HG02759 (cell line): ENCODE measurements at regions not wholly inside any gene's neighbourhood (a gene's known extent, or its start where the extent isn't known, plus 50 kb on each side); places are given as distances from the start of the nearest gene placed in this dataset.

Experiments
- ATAC-seq: cut with Tn5 transposase; IDR thresholded peaks from one replicate; pipeline ENCODE4 v1.9.1; 2021; ENCODE audit warnings: mild to moderate bottlenecking, moderate library complexity; ENCODE audit not compliant: unreplicated experiment

DNA sequence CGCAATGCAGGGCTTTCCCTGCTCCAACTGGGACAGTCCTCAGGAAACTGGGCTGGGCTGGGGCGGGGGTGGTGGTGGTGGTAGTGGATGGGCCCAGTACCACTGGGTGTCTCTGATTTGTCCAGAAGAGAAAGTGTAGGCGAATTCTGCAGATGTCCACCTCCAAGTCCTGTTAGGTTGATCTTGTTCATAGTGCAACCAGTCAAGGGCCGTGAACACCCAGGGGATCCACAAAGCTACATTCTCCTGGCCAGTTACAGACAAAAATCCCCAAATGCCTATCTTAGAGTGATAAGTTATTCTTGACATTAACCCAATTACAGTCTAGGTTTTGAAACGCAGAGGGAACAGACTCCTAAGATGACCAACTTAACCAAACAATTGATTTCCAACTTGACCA lies 97.5 kb upstream of the SHB start:
- no peak for ATAC-seq

DNA sequence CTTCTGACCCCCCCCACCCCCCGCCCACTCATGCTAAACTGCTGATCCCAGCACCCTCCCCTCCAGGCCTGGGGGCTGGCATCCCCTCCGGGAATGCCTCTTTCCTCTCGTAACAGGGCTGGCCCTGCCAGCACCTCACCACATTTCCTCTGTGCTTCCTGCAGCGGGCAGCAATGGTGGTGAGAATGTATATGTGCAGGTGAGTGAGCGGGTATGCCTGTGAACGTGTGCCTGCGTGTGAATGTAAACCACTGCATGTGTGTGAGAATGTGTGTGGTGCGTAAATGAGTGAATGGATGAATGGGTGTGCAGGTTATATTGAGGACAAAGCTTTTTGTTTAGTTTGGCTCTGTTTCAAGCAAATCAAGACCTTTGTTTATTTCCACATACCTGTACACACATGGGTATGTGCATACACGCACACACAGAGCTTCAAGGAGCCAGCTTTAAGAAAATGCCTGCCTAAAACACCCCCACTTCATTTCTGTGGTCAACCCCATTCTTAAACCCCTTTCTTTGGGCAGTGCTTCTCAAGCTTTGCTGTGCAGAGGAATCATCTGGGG lies 95.7 kb upstream of the SHB start:
- no peak for ATAC-seq

DNA sequence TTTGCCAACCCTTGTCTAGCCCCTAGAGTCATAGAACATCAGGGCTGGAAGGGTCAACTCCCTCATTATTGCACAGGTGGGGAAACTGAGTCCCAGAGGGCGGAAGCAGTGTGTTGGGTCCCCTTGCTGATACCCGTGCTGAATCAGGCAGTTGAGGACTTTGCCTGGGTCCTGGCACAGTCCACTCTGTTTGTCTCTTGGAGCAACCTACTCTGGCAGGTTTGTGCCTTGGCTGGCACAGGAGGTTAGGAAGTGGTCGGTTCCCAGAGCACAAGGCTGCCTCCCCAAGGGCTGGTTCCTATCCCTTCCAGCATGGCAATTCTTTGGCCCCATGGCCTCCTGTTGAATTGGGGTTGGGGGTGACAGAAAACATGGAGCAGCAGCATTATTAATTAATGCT lies 94.5 kb upstream of the SHB start:
- no peak for ATAC-seq

DNA sequence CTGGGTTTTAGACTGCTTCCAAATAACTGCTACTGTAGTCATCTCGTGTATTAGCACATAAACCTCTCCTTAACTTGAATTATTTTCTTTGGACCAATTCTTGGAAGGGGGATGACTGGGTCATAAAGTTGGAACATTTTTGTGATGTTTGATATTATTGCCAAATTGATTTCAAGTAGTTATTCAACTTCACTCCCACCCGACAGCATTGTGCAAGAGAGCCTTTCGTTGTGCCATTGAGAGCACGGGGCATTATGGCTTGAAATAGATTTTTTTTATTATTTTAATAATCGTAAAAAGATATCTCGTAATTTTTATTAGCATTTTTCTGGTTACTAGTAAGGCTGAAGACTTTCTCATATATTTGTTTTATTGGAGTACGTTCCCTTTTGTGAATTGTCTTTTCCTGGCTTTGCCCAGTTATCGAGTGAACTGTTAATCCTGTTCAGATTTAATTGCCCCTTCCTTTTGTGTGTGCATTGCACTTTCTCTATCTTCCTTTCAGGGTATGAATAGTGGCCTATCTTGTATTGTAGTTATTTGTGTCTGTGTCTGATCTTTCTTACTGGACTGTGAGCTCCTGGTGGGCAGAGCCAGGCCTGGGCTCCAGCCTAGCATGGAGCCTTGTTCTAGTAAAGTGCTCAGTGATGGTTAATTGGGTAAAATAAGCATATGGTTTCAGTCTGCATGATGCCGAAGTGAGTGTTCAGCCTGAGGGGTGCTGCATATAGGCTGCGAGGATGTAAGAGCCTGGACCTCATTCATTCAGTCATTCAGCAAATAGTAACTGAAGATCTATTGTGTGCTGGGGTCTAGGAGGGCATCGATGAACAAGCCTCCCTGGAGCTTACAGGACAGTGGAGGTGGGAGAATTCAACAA lies 93.5 kb upstream of the SHB start:
- no peak for ATAC-seq

DNA sequence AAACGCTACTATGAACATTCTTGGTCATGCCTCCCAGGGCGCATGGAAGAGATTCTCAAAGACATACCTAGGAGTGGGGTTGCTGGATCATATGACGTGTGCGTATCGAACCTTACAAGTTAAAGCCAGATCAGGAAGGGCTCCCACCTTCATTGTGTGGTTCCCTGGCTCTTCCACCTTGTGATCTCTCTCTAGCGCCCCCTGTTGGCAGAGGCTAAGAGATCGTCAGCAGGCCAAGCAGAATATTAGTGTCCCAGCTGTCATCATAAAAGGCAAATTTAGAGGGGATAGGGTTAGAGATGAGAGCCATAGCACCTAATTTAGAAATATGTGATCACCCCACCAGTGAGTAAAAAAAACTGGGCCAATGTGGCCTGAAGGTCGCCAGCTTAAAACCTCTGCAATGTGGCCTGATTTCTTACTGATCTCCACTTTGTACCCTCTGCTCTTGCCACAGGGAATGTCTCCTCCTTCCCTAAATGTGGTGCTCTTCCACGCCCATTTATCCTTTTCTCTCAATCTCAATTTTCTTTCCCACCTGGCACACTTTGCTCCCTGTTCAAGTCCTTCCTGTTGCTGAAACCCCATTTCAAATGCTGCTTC lies 91.7 kb upstream of the SHB start:
- peak; percentile 67 for ATAC-seq

DNA sequence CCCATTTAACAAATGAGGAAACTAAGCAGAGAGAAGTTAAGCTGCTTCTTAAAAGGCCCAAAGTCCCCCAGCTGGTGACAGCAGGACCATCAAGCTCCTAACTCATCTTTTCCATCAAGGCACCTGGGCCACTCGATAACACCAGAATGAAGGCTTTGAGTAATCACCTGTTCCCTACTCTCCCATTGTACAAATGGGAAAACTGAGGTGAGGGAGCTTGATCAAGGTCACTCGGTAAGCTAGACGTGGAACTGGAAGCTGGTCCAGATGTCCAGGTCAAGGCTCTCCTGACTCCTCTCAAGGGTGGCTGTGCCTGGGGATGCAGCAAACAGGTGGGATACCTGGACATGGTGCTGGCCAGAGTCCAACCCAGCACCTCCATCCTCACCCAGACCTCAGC lies 90.6 kb upstream of the SHB start:
- ATAC-seq, result no peak

DNA sequence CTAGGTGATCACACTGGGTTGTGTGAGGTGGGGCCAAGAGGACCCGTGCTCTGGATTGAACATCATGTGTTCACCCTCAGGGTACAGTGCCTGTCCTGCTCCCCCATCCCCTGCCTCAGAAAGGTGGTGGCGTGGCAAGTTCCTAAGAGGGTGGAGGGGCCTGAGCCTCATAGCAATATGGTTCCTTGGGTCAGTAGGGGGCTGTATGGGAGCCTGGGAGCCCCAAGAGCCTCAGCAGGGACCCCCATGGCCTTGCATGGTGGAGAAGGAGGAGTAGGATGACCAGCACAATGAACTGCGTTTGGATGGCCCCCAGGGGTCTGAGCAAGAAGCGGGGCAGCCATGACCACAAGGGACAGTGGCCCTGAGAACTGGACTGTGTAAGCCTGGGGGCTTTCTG lies 89.6 kb upstream of the SHB start:
- ATAC-seq, result no peak

DNA sequence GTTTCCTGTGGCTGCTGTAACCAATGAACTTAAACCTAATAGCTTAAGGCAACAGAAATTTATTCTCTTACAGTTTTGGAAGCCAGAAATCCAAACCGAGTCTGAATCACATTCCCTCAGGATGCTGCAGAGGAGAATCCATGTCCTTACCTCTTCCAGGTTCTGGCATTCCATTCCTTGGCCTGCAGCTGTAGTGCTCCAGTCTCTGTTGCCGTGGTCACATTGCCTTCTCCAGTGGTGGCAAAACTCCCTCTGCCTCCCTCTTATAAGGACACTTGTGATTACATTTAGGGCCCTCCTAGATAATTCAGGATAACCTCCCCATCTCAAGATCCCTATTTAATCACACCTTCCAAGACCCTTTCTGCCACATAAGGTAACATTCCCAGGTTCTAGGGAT lies 88.7 kb upstream of the SHB start:
- ATAC-seq, result no peak

DNA sequence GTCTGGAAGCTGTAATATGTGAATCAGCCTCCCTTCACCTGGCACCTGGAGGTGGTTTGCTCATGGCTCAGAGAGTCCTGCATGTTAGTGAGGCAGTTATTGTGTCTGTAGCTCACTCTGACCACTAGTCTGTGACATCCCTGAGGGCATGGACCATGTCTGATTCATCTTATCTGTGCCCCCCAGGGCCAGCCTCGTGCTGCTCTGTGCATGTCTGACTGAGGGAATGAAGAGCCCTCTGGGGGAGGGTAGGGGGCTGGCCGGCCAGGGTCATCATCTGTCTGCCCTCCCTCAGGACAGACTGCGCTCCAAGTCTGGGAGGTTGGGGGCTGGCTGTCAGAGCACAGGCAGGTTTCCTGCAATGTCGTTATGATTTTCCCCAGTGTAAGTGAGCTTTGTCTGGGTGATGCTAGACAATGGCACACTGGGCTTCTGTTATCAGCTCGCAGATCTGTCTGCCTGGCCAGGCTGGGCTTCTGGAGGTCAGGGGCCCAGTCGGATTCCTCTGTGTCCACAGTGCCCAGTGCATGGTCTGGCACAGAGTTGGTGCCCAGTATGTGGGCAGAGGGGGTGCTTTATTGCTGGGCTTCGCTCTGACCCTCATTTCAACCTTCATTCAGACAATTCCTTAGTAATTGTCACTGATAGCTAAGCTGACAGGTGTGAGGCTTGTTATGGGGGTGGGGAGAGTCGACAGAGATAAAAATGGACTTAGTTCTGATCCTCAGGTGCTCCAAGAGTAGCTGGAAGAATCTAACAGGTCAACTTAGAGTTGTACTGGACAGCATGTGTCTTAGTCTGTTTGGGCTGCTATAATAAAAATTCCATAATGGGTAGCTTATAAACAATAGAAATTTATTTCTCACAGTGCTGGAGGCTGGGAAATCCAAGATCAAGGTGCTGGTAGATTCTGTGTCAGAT lies 85.7 kb upstream of the SHB start:
- ATAC-seq, result no peak

DNA sequence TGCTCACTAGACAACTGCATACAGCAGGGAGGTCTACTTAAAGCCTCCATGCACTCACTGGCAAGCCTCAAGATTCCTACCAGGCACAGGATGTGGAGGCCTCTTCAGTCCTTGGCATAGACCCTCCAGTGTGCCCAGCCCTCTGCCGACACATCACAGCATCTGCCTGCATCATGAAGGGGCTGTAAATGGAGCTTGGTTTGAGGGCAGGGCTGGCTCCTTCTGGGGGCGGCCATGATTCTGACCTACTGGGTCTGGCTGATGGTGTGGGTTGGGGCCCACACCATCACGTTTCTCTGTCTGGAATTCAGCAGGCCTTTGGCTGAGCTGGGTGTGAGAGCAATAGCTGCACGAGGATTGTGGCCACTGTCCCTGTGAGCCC lies 84.9 kb upstream of the SHB start:
- ATAC-seq, result no peak

DNA sequence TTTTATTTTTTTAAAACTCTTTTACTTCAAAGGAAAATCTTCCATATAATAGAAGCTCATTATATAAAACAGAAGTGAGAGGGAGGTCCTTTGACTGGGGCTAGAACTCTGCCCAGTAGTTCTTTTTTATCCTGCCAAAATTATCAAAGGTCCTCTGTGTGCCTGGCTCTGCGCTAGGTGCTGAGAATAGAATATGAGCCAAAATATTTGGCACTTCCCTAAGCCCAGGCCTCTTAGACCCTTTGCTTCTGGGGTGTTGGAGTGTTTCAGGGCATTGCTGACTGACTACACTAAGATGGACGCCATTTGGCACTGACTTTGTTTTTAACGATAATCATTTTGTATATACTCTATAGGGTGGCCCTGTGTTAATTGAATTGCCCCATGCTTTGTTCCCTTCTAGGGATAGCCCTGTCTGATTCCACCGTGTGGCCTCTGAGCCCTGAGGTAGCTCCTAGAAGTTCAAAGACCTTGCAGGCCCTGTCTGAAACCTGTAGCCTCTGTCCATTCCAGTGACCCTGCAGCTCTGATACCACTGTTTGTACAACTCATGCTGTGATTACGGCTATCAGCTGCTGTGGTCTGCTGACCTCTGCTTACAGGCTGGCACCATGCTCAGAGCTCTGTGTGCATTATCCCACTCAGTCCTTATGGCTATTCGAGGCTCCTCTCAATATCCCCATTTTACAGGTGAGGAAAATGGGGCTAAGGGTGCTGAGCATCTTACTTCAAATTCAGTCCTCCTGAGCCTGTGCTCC lies 84.3 kb upstream of the SHB start:
- no peak for ATAC-seq

DNA sequence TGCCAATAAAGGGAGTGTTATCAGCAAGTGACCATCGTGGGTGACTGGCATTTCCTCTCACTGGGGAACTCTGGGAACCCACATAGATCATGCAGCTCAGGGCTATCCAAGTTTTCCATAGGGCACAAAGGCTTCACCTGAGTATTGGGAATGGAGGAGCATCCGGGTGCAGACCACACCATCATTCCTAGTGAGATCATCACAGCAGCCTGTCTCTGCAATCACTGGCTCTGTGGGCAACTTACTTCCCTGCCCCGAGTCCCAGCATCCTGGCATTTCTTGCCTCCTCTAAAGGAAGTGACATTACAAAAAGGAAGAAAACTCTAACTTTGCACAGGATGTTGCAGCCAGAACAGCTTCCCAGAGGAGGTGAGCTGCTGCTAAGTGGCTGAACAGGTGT lies 80.6 kb upstream of the SHB start:
- no peak for ATAC-seq

DNA sequence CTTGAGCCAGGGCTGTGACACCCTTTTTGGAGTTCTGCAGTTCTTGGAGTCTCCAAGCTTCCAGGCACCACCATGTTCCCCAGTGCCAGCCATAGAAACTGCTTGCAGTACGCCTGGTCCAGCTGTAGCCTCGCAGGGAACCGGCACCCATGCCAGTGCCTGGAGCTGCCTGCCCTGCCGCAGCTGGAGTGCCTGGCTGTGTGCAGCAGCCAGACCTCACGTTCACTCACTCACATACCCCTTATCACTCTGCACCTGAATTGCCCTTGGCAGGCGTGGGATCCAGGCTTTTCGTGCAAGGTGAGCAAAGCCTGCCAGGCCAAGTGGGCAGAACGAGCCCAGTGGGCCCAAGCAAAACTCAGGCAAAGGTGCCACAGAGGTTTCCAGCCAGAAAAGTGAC lies 77.8 kb upstream of the SHB start:
- ATAC-seq, result no peak

DNA sequence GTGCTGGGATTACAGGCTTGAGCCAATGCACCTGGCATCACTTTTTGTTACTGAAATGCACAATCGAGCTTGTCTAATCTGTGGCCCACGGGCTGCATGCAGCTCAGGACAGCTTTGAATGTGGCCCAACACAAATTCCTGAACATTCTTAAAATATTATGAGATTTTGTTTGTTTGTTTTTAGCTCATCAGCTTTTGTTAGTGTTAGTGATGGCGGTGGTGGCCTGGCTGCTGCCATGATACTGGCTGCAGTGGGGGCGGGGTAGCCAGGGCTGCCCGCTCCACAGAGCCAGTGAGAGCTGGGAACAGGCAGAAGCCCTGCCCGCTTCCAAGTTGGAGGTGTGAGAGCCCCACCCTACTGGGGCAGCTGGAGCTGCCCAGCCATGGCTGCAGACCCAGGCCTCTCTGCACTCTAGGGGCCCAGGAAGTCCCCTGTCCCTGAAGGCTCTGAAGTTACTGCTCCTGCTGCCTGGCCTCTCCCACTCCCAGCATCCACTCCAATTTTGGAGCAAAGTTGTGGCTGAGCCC lies 76.6 kb upstream of the SHB start:
- no peak for ATAC-seq

DNA sequence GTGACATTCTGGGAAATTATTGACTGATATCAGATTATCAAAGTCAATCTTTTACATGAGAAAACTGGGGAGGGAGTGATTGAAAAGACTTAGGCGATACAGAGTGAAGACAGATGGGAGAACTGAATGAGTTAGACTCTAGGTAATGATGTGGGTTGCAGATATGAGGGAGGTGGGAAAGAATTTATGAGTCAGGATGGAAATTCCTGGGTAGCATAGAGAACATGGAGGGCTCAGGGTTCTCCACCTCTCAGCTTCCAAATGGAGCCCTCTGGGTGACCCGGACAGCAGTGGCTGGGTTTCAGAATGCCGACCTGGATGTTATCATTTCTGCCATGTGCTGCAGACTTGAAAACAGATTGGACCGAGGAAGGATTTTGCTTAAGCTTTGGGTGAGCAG lies 75.4 kb upstream of the SHB start:
- no peak for ATAC-seq

DNA sequence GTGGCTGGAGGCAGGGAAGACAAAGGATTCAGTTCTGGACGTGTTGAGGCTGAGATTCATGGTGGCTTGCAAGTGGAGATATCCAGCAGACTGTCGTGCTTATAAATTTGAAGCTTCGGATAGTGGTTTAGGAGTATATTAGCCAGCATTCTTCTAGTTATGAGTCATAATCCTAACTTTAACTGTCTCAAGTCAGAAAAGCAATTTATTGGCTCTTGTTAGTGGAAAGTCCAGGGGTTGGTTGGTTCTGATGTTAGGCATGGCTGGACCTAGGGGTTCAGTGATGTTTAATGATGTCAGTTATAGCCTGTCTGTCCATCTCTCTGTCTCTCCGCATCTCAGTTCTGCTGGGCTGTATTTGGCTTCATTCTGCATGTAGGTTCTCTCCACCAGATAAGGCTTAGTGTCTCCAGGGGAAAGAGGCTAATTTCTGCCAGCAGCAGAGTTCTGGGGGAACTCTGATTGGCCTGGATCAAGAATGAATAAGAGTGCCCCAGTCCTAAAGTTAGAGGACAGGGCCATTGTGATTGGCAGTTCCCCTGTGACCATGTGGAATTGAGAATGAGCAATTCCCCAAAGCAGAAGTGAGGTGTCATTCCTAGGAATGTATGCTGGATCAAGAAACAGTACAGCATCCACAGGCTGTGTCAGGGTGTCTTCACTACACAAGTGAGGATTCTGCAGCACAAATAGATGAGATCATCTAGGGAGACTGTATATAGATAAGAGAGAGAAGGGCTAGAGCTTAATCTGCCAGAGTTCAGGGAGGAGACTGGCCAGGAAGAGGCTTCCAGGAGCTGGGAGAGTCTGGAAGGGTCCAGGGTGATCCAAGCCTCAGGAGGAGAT lies 72.9 kb upstream of the SHB start:
- ATAC-seq, result no peak

DNA sequence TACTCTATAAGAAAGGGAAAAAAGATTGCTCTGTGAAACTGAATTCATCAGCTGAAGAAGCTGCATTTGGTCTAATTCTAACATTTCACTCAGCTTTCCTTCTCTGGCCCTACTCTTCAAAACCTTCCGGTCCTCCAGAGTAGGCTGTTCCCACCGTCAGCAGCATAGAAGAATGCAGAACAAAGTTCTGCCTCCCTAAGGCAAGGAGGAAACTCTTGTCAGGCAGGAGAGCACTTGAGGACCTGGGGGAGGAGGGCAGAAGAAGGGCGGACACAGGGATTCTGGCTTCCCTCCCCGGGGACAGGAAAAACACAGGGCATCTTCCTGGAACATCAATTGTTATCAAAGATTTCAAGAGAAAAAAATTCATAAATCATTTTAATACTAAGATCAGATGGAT lies 69.2 kb upstream of the SHB start:
- no peak for ATAC-seq

DNA sequence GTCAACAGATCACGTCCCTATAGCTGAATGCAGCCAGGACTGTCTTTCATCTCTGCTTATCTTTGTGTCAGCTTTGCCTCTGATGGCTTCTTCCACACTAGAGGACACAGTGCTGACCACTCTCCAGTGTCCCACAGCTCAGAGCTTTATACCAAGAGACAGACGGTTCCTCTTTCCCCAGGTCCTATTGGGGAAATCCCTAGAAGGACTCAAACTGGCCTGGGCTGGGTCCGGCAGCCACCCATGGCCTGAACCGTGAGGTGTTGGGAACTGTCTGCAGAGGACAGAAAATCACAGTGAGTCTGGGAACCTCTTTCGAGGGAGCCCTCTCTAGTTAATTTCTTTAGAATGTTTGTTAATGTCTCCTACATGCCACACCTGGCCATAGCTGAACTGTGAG lies 68.3 kb upstream of the SHB start:
- no peak for ATAC-seq

DNA sequence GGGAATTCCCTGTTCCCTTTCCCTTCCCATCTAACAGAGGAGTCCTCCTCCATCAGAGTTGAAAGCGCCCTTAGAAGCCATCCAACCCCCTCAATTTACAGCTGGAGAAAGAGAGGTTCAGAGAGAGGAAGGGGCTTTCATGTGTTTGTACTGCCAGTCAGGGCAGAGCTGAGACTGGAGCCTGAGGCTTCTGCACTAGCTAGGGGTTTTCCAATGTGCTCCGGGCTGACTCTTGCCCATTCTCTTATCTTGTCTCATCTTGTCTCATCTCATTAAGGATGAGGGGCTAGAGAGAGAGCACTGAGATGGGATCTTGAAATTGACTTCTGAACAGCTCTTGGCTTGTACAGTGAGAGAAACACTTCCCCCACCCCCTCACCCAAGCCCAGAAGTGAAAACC lies 67.4 kb upstream of the SHB start:
- no peak for ATAC-seq
